Kidney epithelial cell (primary cell): ENCODE measurements at regions not wholly inside any gene's neighbourhood (a gene's known extent, or its start where the extent isn't known, plus 50 kb on each side); places are given as distances from the start of the nearest gene placed in this dataset.
"Not testable (repeated sequence)": the region's sequence is repeated elsewhere in the genome, so short reads cannot be mapped to it uniquely, and the experiment has no call there.

Experiments used
- DNase-seq: peaks from one replicate; pipeline ENCODE4 v3.0.0-alpha.2; 2010; ENCODE audit warnings: low read depth
- H3K27me3 ChIP-seq: 2 replicates; pipeline ENCODE4 v1.6.0; 2011; ENCODE audit warnings: low read length; ENCODE audit not compliant: control insufficient read depth, insufficient read depth
- H3K36me3 ChIP-seq: 2 replicates; pipeline ENCODE4 v1.5.1; 2011; ENCODE audit warnings: low read length; ENCODE audit not compliant: control insufficient read depth, insufficient read depth
- H3K4me3 ChIP-seq: 2 replicates; pipeline ENCODE4 v1.5.1; 2011; ENCODE audit warnings: low read depth, mild to moderate bottlenecking, control low read depth, low read length
- TF ChIP-seq, protein P1 (sequence below): IDR thresholded peaks from 2 replicates; pipeline ENCODE4 v1.5.1; 2011; ENCODE audit warnings: mild to moderate bottlenecking, moderate library complexity, low read length, control low read depth, inconsistent platforms; ENCODE audit not compliant: insufficient read depth, poor library complexity, severe bottlenecking

DNA sequence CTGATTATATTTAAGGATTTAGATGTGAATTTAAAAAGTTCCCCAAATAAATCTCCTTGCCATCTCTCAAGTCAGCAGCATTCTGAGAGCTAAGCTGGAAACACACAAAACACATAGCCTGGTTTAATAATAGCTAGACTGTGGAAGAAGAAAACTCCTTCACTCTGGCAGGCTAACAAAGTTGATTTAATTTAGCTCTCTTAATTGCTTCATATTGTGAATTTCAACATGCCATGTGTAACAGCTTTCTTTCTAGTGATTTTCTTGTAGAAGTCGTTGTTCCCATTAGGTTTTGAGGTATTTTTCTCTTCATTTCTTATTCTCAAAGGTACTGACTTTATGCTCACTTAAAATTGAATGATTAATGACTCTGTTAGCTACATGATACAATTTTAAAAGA, 216.8 kb upstream of the AKR1E2 start:
- no peaks in the 10 kb centered on the region for H3K27me3 ChIP-seq
- no peak for DNase-seq
- TF ChIP-seq, protein P1, sequence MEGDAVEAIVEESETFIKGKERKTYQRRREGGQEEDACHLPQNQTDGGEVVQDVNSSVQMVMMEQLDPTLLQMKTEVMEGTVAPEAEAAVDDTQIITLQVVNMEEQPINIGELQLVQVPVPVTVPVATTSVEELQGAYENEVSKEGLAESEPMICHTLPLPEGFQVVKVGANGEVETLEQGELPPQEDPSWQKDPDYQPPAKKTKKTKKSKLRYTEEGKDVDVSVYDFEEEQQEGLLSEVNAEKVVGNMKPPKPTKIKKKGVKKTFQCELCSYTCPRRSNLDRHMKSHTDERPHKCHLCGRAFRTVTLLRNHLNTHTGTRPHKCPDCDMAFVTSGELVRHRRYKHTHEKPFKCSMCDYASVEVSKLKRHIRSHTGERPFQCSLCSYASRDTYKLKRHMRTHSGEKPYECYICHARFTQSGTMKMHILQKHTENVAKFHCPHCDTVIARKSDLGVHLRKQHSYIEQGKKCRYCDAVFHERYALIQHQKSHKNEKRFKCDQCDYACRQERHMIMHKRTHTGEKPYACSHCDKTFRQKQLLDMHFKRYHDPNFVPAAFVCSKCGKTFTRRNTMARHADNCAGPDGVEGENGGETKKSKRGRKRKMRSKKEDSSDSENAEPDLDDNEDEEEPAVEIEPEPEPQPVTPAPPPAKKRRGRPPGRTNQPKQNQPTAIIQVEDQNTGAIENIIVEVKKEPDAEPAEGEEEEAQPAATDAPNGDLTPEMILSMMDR: no peak
- H3K4me3 ChIP-seq: no peak overlapping the region
- no peaks in the 10 kb centered on the region for H3K36me3 ChIP-seq

DNA sequence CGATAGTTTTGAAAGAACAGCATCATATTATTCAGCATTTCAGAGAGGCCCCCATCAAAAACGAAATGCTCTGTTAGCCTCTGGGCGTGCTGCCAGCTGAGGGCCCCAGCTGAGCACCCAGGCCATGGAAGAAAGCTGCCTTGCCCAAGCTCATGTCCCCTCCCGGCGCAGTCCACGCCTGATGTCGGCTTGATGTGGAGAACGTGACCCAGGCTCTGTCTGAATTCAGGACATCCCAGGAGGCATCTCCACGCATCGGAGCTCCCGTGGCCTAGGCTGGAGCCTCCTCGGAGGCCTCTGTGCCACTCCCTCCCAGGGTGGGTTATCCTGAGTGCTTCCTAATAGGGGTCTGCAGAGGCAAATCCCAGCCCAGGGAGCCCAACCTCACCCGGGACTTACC, 218.3 kb upstream of the AKR1E2 start:
- Histone ChIP-seq H3K4me3 (no peak overlapping the region), H3K36me3 (no peaks in the 10 kb centered on the region), H3K27me3 (no peaks in the 10 kb centered on the region)
- no peak for DNase-seq
- TF ChIP-seq, protein P1: no peak

DNA sequence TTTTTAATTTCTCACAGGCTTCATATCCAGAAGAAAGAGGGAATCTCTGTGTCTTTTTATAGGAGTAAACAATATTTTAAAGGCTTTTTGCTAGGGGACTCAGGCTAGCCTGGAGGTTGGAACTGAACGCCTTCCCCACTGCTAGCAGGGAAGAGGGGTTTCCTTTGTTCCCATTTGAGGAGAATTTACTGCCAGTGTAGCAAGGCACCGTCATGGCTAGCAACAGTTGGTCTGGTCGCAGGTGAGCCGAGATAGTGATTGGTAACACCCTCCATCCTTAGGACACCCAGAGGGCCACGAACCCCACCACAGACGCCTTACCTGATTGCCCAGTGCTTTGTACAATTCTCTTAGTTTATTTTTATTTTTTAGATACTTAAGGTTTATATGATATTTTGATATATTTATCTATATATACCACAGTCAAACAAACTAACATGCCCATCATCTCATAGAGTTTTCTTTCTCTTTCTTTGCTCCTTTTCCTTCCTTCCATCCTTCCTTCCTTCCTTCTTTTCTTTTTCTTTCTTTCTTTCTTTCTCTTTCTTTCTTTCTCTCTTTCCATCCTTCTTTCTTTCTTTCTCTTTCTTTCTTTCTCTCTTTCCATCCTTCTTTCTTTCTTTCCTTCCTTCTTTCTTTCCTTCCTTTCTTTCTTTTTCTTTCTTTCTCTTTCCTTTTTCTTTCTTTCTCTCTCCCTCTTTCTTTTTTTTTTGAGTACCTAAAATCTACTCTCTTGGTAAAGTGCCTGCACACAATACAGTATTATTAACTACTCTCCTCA, 219.0 kb upstream of the AKR1E2 start:
- TF ChIP-seq, protein P1: no peak

DNA sequence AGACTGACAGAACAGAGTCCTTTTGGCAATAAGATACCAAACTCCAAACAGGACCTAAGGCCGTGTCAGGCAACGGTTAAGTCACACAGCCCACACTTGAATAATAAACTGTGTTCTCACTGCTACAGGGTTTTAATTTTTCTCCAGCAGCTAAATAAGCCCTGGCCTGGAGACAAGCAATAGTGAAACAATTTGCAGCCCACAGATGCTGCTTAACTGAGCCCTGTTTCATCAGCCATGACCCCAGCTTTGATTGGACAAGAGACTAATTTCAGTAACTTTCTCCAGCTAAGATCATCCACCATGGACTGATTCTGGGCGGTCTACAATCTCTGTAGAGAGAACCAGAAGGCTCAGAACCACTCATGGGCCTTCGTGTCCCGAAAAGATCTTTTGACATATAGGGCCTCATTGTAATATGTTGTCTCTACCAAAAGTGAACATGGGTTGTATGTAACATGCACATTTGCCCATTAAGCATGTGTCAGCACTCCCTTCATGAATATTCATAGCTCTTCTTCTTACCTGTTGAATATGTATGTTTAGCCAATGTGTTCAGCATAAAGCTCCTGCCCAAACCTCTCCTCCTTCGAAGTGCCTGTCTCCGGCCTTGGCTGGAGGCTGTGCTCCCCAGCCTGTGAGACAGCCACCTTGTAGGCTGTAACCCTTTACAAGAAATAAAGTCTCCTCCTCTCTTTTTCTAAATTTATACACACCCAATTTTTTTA, 223.1 kb upstream of the AKR1E2 start:
- H3K36me3 ChIP-seq: no peaks in the 10 kb centered on the region

More for the DNA sequence above, 219.0 kb upstream of the AKR1E2 start:
- Histone ChIP-seq H3K4me3 (no peak overlapping the region), H3K27me3 (no peaks in the 10 kb centered on the region), H3K36me3 (no peaks in the 10 kb centered on the region)
- no peak for DNase-seq

DNA sequence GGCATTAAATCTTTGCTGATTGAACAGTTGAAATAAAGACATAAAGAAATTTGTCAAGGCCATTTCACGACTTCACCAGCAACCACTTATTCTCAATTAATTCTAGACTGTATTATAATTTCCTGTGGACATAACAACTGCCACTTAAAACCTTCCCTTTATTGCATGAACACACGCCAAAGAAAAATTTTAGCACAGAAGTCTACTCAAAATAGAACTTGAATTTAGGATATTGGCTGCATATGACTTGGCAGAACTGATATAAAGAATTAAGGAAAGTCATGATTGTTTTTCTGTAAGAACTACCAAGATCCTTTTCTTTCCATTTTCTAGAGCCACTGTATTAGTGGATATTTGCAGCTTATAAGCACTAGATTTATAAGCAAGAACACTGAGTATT, 226.5 kb upstream of the AKR1E2 start:
- TF ChIP-seq, protein P1: no peak
- H3K4me3 ChIP-seq: no peak overlapping the region
- no peak for DNase-seq
- no peaks in the 10 kb centered on the region for H3K36me3 ChIP-seq
- no peaks in the 10 kb centered on the region for H3K27me3 ChIP-seq

More for the DNA sequence above, 223.1 kb upstream of the AKR1E2 start:
- TF ChIP-seq, protein P1: no peak
- H3K27me3 ChIP-seq: no peaks in the 10 kb centered on the region
- DNase-seq: no peak
- H3K4me3 ChIP-seq: no peak overlapping the region

DNA sequence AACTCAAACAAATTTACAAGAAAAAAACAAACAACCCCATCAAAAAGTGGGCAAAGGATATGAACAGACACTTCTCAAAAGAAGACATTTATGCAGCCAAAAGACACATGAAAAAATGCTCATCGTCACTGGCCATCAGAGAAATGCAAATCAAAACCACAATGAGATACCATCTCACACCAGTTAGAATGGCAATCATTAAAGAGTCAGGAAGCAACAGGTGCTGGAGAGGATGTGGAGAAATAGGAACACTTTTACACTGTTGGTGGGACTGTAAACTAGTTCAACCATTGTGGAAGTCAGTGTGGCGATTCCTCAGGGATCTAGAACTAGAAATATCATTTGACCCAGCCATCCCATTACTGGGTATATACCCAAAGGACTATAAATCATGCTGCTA, 228.1 kb upstream of the AKR1E2 start:
- H3K36me3 ChIP-seq, H3K4me3 ChIP-seq, DNase-seq: not testable (repeated sequence)

More for the DNA sequence above, 228.1 kb upstream of the AKR1E2 start:
- not testable (repeated sequence) for H3K27me3 ChIP-seq
